Psoas muscle (tissue), 7 donors: ENCODE measurements at regions not wholly inside any gene's neighbourhood (a gene's known extent, or its start where the extent isn't known, plus 50 kb on each side); places are given as distances from the start of the nearest gene placed in this dataset.

ENCODE experiments used
- ATAC-seq, 4 donors: fragments of 200-7000 bp; cut with Tn5 transposase; one replicate each; pipeline ENCODE4 v1.9.1; 2020; ENCODE audit warnings: moderate library complexity in 3 of 4, mild to moderate bottlenecking in 2 of 4
- DNase-seq, 2 donors: peaks; one replicate each; pipeline ENCODE4 v3.0.0-alpha.2; 2020
- H3K27ac ChIP-seq: fragments of 200-600 bp; one replicate; pipeline ENCODE4 v1.8.0; 2022
- H3K27me3 ChIP-seq, 3 donors: fragments of 200-600 bp in 1 of 3; one replicate each; pipeline versions ENCODE4 v1.6.1 to v1.8.0; 2013 to 2022; ENCODE audit warnings: low read length in 2 of 3, mild to moderate bottlenecking in 2 of 3, moderate library complexity in 1 of 3; ENCODE audit not compliant: insufficient read depth in 3 of 3
- H3K36me3 ChIP-seq, 2 donors: fragments of 200-600 bp in 1 of 2; one replicate each; pipeline versions ENCODE4 v1.6.1 to v1.8.0; 2013 to 2022; ENCODE audit warnings: low read depth in 1 of 2, mild to moderate bottlenecking in 1 of 2, moderate library complexity in 1 of 2; ENCODE audit not compliant: insufficient read depth in 1 of 2
- H3K4me1 ChIP-seq: fragments of 200-600 bp; one replicate; pipeline ENCODE4 v1.8.0; 2022
- H3K4me3 ChIP-seq: fragments of 200-600 bp; one replicate; pipeline ENCODE4 v1.8.0; 2022; ENCODE audit warnings: mild to moderate bottlenecking
- H3K9me3 ChIP-seq: fragments of 200-600 bp; one replicate; pipeline ENCODE4 v1.8.0; 2022
- WGBS, 3 donors: extraction: QIAGEN DNeasy Blood & Tissue Kit; methylation state at CpG; one replicate each; pipeline versions ENCODE4 v1.1.6 to v1.1.7; 2013; 5-methylcytosine and 5-hydroxymethylcytosine counted together
- intact Hi-C, 2 donors: fragments of 100-400 bp; cut with DNase I; formaldehyde crosslinking; loops; one replicate each; pipeline versions ENCODE4 v1.11.0 to v1.14.2; 2022
- TF ChIP-seq, protein P1 (sequence below): fragments of 200-600 bp; IDR thresholded peaks from one replicate; pipeline ENCODE4 v1.8.0; 2022; ENCODE audit warnings: antibody characterized with exemption
- donor health status: healthy with polysubstance abuse.
- donor health status: DM: no; HTN: no; CAD: no; lungs with moderate emphysema.
- donor health status: Bipolar disorder and iron deficiency.
- donor health status: healthy.
- donor health status: DM: yes; HTN: yes; CAD: no.
- donor health status: DM: no; HTN: no; CAD: no.
- donor health status: DM: yes; HTN: yes; CAD: no.

DNA sequence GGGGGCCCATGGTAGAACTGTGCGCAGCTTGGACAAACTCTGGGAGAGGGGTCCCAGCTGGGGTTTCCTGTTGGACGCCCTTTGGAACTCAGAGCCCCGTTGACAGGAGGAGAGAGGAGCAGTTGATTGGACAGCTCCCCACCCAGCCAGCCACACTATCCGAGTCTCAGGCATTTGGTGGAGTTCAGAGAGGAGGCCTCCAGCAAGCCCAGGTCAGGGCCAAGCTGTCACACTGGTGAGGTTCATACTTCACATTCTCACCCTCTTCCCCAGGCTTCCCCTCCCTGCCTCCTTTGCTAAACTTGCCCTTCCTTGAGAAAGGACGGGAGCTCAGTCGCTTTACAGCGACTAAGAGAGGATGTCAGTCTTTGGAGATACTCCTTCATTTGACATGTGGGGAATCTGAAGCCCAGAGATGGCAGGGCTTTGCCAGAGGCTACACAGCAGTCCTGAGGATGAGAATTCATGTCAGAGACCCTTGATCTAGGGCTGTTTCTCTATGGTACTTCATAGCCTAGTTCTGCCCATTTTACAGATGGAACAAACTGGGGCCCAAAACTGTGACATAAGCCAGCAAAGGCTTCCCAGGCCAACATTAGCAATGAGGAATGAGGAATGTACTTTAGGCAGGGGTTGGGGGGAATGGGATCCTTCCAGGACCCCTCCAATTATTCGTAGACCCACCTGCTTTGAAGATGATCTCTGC, 142.2 kb downstream of the SMAD6 start:
- H3K27ac ChIP-seq, result no peak overlapping the region

GRCh38 chr15:66844747-66845145, 142.7 kb downstream of the SMAD6 start:
- TF ChIP-seq, protein P1, sequence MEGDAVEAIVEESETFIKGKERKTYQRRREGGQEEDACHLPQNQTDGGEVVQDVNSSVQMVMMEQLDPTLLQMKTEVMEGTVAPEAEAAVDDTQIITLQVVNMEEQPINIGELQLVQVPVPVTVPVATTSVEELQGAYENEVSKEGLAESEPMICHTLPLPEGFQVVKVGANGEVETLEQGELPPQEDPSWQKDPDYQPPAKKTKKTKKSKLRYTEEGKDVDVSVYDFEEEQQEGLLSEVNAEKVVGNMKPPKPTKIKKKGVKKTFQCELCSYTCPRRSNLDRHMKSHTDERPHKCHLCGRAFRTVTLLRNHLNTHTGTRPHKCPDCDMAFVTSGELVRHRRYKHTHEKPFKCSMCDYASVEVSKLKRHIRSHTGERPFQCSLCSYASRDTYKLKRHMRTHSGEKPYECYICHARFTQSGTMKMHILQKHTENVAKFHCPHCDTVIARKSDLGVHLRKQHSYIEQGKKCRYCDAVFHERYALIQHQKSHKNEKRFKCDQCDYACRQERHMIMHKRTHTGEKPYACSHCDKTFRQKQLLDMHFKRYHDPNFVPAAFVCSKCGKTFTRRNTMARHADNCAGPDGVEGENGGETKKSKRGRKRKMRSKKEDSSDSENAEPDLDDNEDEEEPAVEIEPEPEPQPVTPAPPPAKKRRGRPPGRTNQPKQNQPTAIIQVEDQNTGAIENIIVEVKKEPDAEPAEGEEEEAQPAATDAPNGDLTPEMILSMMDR, result no peak
- Histone ChIP-seq H3K4me3 (no peak overlapping the region), H3K27me3 (no peaks in the 10 kb centered on the region), H3K4me1 (peaks cover 5% of the 10 kb centered on the region), H3K27ac (no peak overlapping the region), H3K9me3 (no peaks in the 10 kb centered on the region), H3K36me3 (no peaks in the 10 kb centered on the region)
- intact Hi-C loops, result no loop called here
- DNase-seq (no peak), ATAC-seq (no peak)
- WGBS, 3 donors, result 98 to 100% (median 99%) methylated on average over 5 of the region's 5 CpGs

More for the DNA sequence above, 142.2 kb downstream of the SMAD6 start:
- intact Hi-C loops, result no loop called here
- H3K9me3 ChIP-seq, result no peaks in the 10 kb centered on the region
- TF ChIP-seq, protein P1, result no peak
- WGBS, 3 donors, result 90 to 96% (median 91%) methylated on average over 8 of the region's 8 CpGs
- no peak for DNase-seq
- H3K36me3 ChIP-seq, result no peaks in the 10 kb centered on the region
- no peak for ATAC-seq
- H3K27me3 ChIP-seq, result no peaks in the 10 kb centered on the region
- no peak overlapping the region for H3K4me3 ChIP-seq
- peaks cover 5% of the 10 kb centered on the region for H3K4me1 ChIP-seq

GRCh38 chr15:66845266-66845785, 143.3 kb downstream of the SMAD6 start:
- no peaks in the 10 kb centered on the region for H3K27me3 ChIP-seq
- 91 to 93% (median 92%) methylated on average over 13 of the region's 13 CpGs for WGBS, 3 donors
- no peak overlapping the region for H3K4me3 ChIP-seq
- peaks cover 5% of the 10 kb centered on the region for H3K4me1 ChIP-seq
- H3K9me3 ChIP-seq, result no peaks in the 10 kb centered on the region
- DNase-seq (no peak), ATAC-seq (no peak)
- H3K36me3 ChIP-seq, result no peaks in the 10 kb centered on the region
- TF ChIP-seq, protein P1, result no peak
- H3K27ac ChIP-seq, result no peak overlapping the region
- intact Hi-C loops, result no loop called here

GRCh38 chr15:66846031-66846430, 144.0 kb downstream of the SMAD6 start:
- Histone ChIP-seq H3K9me3 (no peaks in the 10 kb centered on the region), H3K4me1 (peaks cover 10% of the 10 kb centered on the region), H3K27me3 (no peaks in the 10 kb centered on the region), H3K4me3 (no peak overlapping the region), H3K27ac (no peak overlapping the region), H3K36me3 (no peaks in the 10 kb centered on the region)
- DNase-seq (no peak), ATAC-seq (no peak)
- intact Hi-C loops, result no loop called here
- TF ChIP-seq, protein P1, result no peak
- 76 to 84% (median 77%) methylated on average over 5 of the region's 5 CpGs for WGBS, 3 donors

- intact Hi-C loops, result no loop called here
- H3K27me3 ChIP-seq, result no peaks in the 10 kb centered on the region
- TF ChIP-seq, protein P1, result no peak
- H3K36me3 ChIP-seq, result no peaks in the 10 kb centered on the region
- no peaks in the 10 kb centered on the region for H3K9me3 ChIP-seq
- WGBS, 3 donors, result 93 to 95% (median 94%) methylated on average over 4 of the region's 4 CpGs
- no peak overlapping the region for H3K4me3 ChIP-seq
- no peak for ATAC-seq
- no peak for DNase-seq
- peaks cover 13% of the 10 kb centered on the region for H3K4me1 ChIP-seq
- H3K27ac ChIP-seq, result no peak overlapping the region
Observed at GRCh38 chr15:66846811-66847210, 144.8 kb downstream of the SMAD6 start.
